ENCODE measurements at regions not wholly inside any gene's neighbourhood (a gene's known extent, or its start where the extent isn't known, plus 50 kb on each side); places are given as distances from the start of the nearest gene placed in this dataset.

- H3K27ac ChIP-seq (ENCODE audit: low read length): no peak overlapping the region
- TF ChIP-seq, protein P1, sequence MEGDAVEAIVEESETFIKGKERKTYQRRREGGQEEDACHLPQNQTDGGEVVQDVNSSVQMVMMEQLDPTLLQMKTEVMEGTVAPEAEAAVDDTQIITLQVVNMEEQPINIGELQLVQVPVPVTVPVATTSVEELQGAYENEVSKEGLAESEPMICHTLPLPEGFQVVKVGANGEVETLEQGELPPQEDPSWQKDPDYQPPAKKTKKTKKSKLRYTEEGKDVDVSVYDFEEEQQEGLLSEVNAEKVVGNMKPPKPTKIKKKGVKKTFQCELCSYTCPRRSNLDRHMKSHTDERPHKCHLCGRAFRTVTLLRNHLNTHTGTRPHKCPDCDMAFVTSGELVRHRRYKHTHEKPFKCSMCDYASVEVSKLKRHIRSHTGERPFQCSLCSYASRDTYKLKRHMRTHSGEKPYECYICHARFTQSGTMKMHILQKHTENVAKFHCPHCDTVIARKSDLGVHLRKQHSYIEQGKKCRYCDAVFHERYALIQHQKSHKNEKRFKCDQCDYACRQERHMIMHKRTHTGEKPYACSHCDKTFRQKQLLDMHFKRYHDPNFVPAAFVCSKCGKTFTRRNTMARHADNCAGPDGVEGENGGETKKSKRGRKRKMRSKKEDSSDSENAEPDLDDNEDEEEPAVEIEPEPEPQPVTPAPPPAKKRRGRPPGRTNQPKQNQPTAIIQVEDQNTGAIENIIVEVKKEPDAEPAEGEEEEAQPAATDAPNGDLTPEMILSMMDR (IDR thresholded peaks at IDR 0.05): no peak
- peaks cover 5 to 13% of the 10 kb centered on the region in 2 donors for H3K9me3 Mint-ChIP-seq
- H3K4me1 ChIP-seq (ENCODE audit: control insufficient read depth, insufficient read depth, low read length): no peaks in the 10 kb centered on the region
- intact Hi-C loops (cut with micrococcal nuclease): no loop called here
- no peaks in the 10 kb centered on the region for H3K27me3 ChIP-seq (ENCODE audit: control insufficient read depth, insufficient read depth, low read length)
- no peak overlapping the region for H3K27ac Mint-ChIP-seq
- DNase-seq (no peak), ATAC-seq (no peak)
- no CpG with 5 or more reads among the region's 1 CpG for WGBS (ENCODE audit: insufficient coverage)
- no peak overlapping the region for H3K4me3 Mint-ChIP-seq
- no peak overlapping the region for H3K4me3 ChIP-seq (ENCODE audit: low read length)
- H3K36me3 ChIP-seq (ENCODE audit: control insufficient read depth, insufficient read depth, low read length): no peaks in the 10 kb centered on the region
- no peaks in the 10 kb centered on the region for H3K4me1 Mint-ChIP-seq
- no peaks in the 10 kb centered on the region for H3K27me3 Mint-ChIP-seq (ENCODE audit: low read depth in 2 of 2)
- no peaks in the 10 kb centered on the region for H3K36me3 Mint-ChIP-seq
- peaks cover 10% of the 10 kb centered on the region for H3K9me3 ChIP-seq (ENCODE audit: control insufficient read depth, insufficient read depth, low read length)
Observed at GRCh38 chr5:126117044-126117443, 306.2 kb upstream of the GRAMD2B start.

DNA sequence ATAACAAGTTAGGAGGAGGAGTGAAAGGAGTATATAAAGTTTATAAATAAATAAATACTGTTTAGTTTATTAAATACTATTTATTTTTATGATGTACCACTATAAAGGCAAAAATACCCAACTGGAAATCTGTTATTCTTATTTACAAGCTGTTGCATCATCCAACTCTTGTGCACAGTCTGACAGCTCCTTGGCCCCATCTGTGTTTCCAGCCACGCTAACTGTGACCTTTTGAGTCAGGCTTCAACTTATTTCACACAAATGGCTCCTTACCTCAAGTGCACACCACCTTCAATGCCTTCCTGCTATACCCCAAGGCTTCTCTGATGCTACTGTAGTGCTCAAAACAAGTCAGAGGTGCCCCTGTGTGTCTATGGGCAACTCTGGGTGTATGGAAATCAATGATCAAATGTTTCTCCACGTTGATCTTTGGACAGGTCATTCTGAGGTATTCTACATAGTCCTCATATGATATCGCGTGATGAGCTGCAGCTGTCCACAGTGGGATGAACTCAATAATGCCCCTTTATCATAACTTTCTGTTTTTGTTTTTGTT lies 303.2 kb upstream of the GRAMD2B start:
- H3K9me3 Mint-ChIP-seq: peaks cover 6 to 12% of the 10 kb centered on the region in 2 donors
- no peak overlapping the region for H3K4me3 Mint-ChIP-seq
- Histone ChIP-seq H3K4me1 (ENCODE audit: control insufficient read depth, insufficient read depth, low read length) (no peaks in the 10 kb centered on the region), H3K27me3 (ENCODE audit: control insufficient read depth, insufficient read depth, low read length) (no peaks in the 10 kb centered on the region), H3K27ac (ENCODE audit: low read length) (no peak overlapping the region), H3K4me3 (ENCODE audit: low read length) (no peak overlapping the region), H3K36me3 (ENCODE audit: control insufficient read depth, insufficient read depth, low read length) (no peaks in the 10 kb centered on the region), H3K9me3 (ENCODE audit: control insufficient read depth, insufficient read depth, low read length) (peaks cover 5% of the 10 kb centered on the region)
- TF ChIP-seq, protein P1 (IDR thresholded peaks at IDR 0.05): no peak
- 82% methylated on average over 4 of the region's 4 CpGs for WGBS (ENCODE audit: insufficient coverage)
- no peak overlapping the region for H3K27ac Mint-ChIP-seq
- DNase-seq (no peak), ATAC-seq (no peak)
- no peaks in the 10 kb centered on the region for H3K4me1 Mint-ChIP-seq
- no peaks in the 10 kb centered on the region for H3K36me3 Mint-ChIP-seq
- no peaks in the 10 kb centered on the region for H3K27me3 Mint-ChIP-seq (ENCODE audit: low read depth in 2 of 2)
- intact Hi-C loops (cut with micrococcal nuclease): no loop called here

GRCh38 chr5:126120939-126121338 lies 302.3 kb upstream of the GRAMD2B start:
- DNase-seq (no peak), ATAC-seq (no peak)
- Mint-ChIP-seq H3K27me3 (ENCODE audit: low read depth in 2 of 2) (no peaks in the 10 kb centered on the region), H3K36me3 (no peaks in the 10 kb centered on the region), H3K9me3 (peaks cover 6 to 10% of the 10 kb centered on the region in 2 donors), H3K27ac (no peak overlapping the region), H3K4me3 (no peak overlapping the region), H3K4me1 (no peaks in the 10 kb centered on the region)
- 100% methylated on average over 1 of the region's 1 CpG for WGBS (ENCODE audit: insufficient coverage)
- Histone ChIP-seq H3K4me1 (ENCODE audit: control insufficient read depth, insufficient read depth, low read length) (no peaks in the 10 kb centered on the region), H3K27ac (ENCODE audit: low read length) (no peak overlapping the region), H3K36me3 (ENCODE audit: control insufficient read depth, insufficient read depth, low read length) (no peaks in the 10 kb centered on the region), H3K4me3 (ENCODE audit: low read length) (no peak overlapping the region), H3K9me3 (ENCODE audit: control insufficient read depth, insufficient read depth, low read length) (no peaks in the 10 kb centered on the region), H3K27me3 (ENCODE audit: control insufficient read depth, insufficient read depth, low read length) (no peaks in the 10 kb centered on the region)
- TF ChIP-seq, protein P1 (IDR thresholded peaks at IDR 0.05): no peak
- intact Hi-C loops (cut with micrococcal nuclease): no loop called here

GRCh38 chr5:126122942-126123341 lies 300.3 kb upstream of the GRAMD2B start:
- Histone ChIP-seq H3K27ac (ENCODE audit: low read length) (no peak overlapping the region), H3K27me3 (ENCODE audit: control insufficient read depth, insufficient read depth, low read length) (no peaks in the 10 kb centered on the region), H3K4me1 (ENCODE audit: control insufficient read depth, insufficient read depth, low read length) (no peaks in the 10 kb centered on the region), H3K36me3 (ENCODE audit: control insufficient read depth, insufficient read depth, low read length) (no peaks in the 10 kb centered on the region), H3K4me3 (ENCODE audit: low read length) (no peak overlapping the region), H3K9me3 (ENCODE audit: control insufficient read depth, insufficient read depth, low read length) (no peaks in the 10 kb centered on the region)
- H3K4me1 Mint-ChIP-seq: no peaks in the 10 kb centered on the region
- 77% methylated on average over 4 of the region's 4 CpGs for WGBS (ENCODE audit: insufficient coverage)
- DNase-seq (no peak), ATAC-seq (no peak)
- no peak overlapping the region for H3K4me3 Mint-ChIP-seq
- H3K27ac Mint-ChIP-seq: no peak overlapping the region
- TF ChIP-seq, protein P1 (IDR thresholded peaks at IDR 0.05): no peak
- peaks cover 10 to 12% of the 10 kb centered on the region in 2 donors for H3K9me3 Mint-ChIP-seq
- intact Hi-C loops (cut with micrococcal nuclease): no loop called here
- H3K27me3 Mint-ChIP-seq (ENCODE audit: low read depth in 2 of 2): no peaks in the 10 kb centered on the region
- no peaks in the 10 kb centered on the region for H3K36me3 Mint-ChIP-seq

All from natural killer cell (primary cell).